Ishikawa (cell line): ENCODE measurements at regions not wholly inside any gene's neighbourhood (a gene's known extent, or its start where the extent isn't known, plus 50 kb on each side); places are given as distances from the start of the nearest gene placed in this dataset.
A peak's percentile ranks its signal among the peaks of the same experiment; 100 is the strongest.

Experiments
- CEBPB ChIP-seq: IDR thresholded peaks from 2 replicates; pipeline ENCODE4 v1.6.1; 2012
- CREB1 ChIP-seq: IDR thresholded peaks from 2 replicates; pipeline ENCODE4 v1.6.1; 2012; ENCODE audit warnings: low read depth
- EGR1 ChIP-seq: IDR thresholded peaks from 2 replicates; pipeline ENCODE4 v1.6.1; 2012
- EP300 ChIP-seq: IDR thresholded peaks from 2 replicates; pipeline ENCODE4 v1.6.1; 2012; ENCODE audit warnings: borderline replicate concordance
- FOXM1 ChIP-seq: IDR thresholded peaks from 2 replicates; pipeline ENCODE4 v1.6.1; 2012; ENCODE audit warnings: low read depth, borderline replicate concordance
- MAX ChIP-seq: IDR thresholded peaks from 2 replicates; pipeline ENCODE4 v1.6.1; 2012
- NFIC ChIP-seq: IDR thresholded peaks from 2 replicates; pipeline ENCODE4 v1.6.1; 2012
- RAD21 ChIP-seq: IDR thresholded peaks from 2 replicates; pipeline ENCODE4 v1.6.1; 2012; ENCODE audit warnings: low read depth
- REST ChIP-seq: IDR thresholded peaks from 2 replicates; pipeline ENCODE4 v1.6.1; 2012; ENCODE audit warnings: low read depth, mild to moderate bottlenecking
- TAF1 ChIP-seq: IDR thresholded peaks from 2 replicates; pipeline ENCODE4 v1.6.1; 2012; ENCODE audit warnings: low read depth, mild to moderate bottlenecking
- TCF12 ChIP-seq: IDR thresholded peaks from 2 replicates; pipeline ENCODE4 v1.6.1; 2012; ENCODE audit warnings: low read depth
- TEAD4 ChIP-seq: IDR thresholded peaks from 2 replicates; pipeline ENCODE4 v1.6.1; 2012
- USF1 ChIP-seq: IDR thresholded peaks from 2 replicates; pipeline ENCODE4 v1.6.1; 2012
- YY1 ChIP-seq: IDR thresholded peaks from 2 replicates; pipeline ENCODE4 v1.6.1; 2012; ENCODE audit warnings: low read depth
- ZBTB7A ChIP-seq: IDR thresholded peaks from 2 replicates; pipeline ENCODE4 v1.6.1; 2012; ENCODE audit warnings: low read depth

GRCh38 chr13:83311886-83312577, 570.2 kb downstream of the SLITRK1 start:
- TF ChIP-seq EP300 (no peak), ZBTB7A (no peak), RAD21 (no peak), TAF1 (no peak), TEAD4 (no peak), FOXM1 (no peak), EGR1 (no peak), MAX (no peak), NFIC (no peak), YY1 (no peak), CREB1 (no peak), REST (no peak), TCF12 (no peak), CEBPB (no peak), USF1 (no peak)

GRCh38 chr13:83298617-83299016, 583.7 kb downstream of the SLITRK1 start:
- no peak for TF ChIP-seq REST
- no peak for TF ChIP-seq CEBPB
- no peak for TF ChIP-seq RAD21
- no peak for TF ChIP-seq YY1
- no peak for TF ChIP-seq EGR1
- no peak for TF ChIP-seq USF1
- no peak for TF ChIP-seq FOXM1
- TF ChIP-seq TCF12, result no peak
- no peak for TF ChIP-seq EP300
- TF ChIP-seq TEAD4, result no peak
- TF ChIP-seq CREB1, result no peak

GRCh38 chr13:83297586-83298290, 584.5 kb downstream of the SLITRK1 start:
- TF ChIP-seq USF1 (no peak), CEBPB (peak; percentile 72)

GRCh38 chr13:83295686-83296085, 586.6 kb downstream of the SLITRK1 start:
- no peak for TF ChIP-seq RAD21
- TF ChIP-seq EGR1, result no peak
- TF ChIP-seq CREB1, result no peak

- no peak for TF ChIP-seq CREB1
- no peak for TF ChIP-seq USF1
- TF ChIP-seq TAF1, result no peak
- no peak for TF ChIP-seq ZBTB7A
- TF ChIP-seq TEAD4, result no peak
- TF ChIP-seq REST, result no peak
- no peak for TF ChIP-seq TCF12
- TF ChIP-seq FOXM1, result no peak
- TF ChIP-seq RAD21, result no peak
- no peak for TF ChIP-seq EGR1
- TF ChIP-seq CEBPB, result no peak
- TF ChIP-seq YY1, result no peak
These were observed 595.5 kb downstream of the SLITRK1 start for GRCh38 chr13:83286737-83287136.
